PC-3 (cell line): ENCODE measurements at regions not wholly inside any gene's neighbourhood (a gene's known extent, or its start where the extent isn't known, plus 50 kb on each side); places are given as distances from the start of the nearest gene placed in this dataset.

Experiments used
- EZH2 ChIP-seq: fragments of 300-600 bp; sonication (generic); IDR thresholded peaks from one replicate; pipeline ENCODE4 v1.6.1; 2017; ENCODE audit warnings: antibody characterized with exemption, mild to moderate bottlenecking, low read length; ENCODE audit not compliant: unreplicated experiment
- EZH2phosphoT487 ChIP-seq: fragments of 300-600 bp; sonication (generic); IDR thresholded peaks from 2 replicates; pipeline ENCODE4 v1.6.1; 2018; ENCODE audit warnings: mild to moderate bottlenecking, antibody characterized with exemption, low read length, borderline replicate concordance
- TF ChIP-seq, protein P1 (sequence below): fragments of 300-600 bp; sonication (generic); conservative IDR thresholded peaks from 2 replicates; pipeline ENCODE4 v1.5.1; 2017; ENCODE audit warnings: antibody characterized with exemption, low read depth, mild to moderate bottlenecking, low read length

- TF ChIP-seq, protein P1, sequence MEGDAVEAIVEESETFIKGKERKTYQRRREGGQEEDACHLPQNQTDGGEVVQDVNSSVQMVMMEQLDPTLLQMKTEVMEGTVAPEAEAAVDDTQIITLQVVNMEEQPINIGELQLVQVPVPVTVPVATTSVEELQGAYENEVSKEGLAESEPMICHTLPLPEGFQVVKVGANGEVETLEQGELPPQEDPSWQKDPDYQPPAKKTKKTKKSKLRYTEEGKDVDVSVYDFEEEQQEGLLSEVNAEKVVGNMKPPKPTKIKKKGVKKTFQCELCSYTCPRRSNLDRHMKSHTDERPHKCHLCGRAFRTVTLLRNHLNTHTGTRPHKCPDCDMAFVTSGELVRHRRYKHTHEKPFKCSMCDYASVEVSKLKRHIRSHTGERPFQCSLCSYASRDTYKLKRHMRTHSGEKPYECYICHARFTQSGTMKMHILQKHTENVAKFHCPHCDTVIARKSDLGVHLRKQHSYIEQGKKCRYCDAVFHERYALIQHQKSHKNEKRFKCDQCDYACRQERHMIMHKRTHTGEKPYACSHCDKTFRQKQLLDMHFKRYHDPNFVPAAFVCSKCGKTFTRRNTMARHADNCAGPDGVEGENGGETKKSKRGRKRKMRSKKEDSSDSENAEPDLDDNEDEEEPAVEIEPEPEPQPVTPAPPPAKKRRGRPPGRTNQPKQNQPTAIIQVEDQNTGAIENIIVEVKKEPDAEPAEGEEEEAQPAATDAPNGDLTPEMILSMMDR: no peak
- TF ChIP-seq EZH2: no peak
- TF ChIP-seq EZH2phosphoT487: no peak
These were observed 562.9 kb upstream of the NRP1 start for GRCh38 chr10:33897291-33897752.
